ENCODE measurements at regions not wholly inside any gene's neighbourhood (a gene's known extent, or its start where the extent isn't known, plus 50 kb on each side); places are given as distances from the start of the nearest gene placed in this dataset.

GRCh38 chr16:49111351-49111750 lies 170.3 kb downstream of the CBLN1 start:
- Histone ChIP-seq H3K27me3 (no peaks in the 10 kb centered on the region), H3K36me3 (no peaks in the 10 kb centered on the region), H3K9me3 (no peaks in the 10 kb centered on the region), H3K27ac (no peak overlapping the region), H3K4me1 (peaks cover 0 to 27% of the 10 kb centered on the region in 2 donors), H3K4me3 (no peak overlapping the region)
- TF ChIP-seq, protein P1, sequence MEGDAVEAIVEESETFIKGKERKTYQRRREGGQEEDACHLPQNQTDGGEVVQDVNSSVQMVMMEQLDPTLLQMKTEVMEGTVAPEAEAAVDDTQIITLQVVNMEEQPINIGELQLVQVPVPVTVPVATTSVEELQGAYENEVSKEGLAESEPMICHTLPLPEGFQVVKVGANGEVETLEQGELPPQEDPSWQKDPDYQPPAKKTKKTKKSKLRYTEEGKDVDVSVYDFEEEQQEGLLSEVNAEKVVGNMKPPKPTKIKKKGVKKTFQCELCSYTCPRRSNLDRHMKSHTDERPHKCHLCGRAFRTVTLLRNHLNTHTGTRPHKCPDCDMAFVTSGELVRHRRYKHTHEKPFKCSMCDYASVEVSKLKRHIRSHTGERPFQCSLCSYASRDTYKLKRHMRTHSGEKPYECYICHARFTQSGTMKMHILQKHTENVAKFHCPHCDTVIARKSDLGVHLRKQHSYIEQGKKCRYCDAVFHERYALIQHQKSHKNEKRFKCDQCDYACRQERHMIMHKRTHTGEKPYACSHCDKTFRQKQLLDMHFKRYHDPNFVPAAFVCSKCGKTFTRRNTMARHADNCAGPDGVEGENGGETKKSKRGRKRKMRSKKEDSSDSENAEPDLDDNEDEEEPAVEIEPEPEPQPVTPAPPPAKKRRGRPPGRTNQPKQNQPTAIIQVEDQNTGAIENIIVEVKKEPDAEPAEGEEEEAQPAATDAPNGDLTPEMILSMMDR (IDR thresholded peaks at IDR 0.05 in 4 of 5, conservative IDR thresholded peaks at IDR 0.05 in 1 of 5): no peak
- in situ Hi-C loops (cut with MboI; ENCODE audit: low sequenced_read_pairs in 4 of 4): no loop called here
- intact Hi-C loops (cut with DNase I; ENCODE audit: low total_unique reads): no loop called here
- DNase-seq (no peak), ATAC-seq (no peak)

GRCh38 chr16:49108611-49109010 lies 173.0 kb downstream of the CBLN1 start:
- Histone ChIP-seq H3K27me3 (no peaks in the 10 kb centered on the region), H3K4me1 (peaks cover 0 to 21% of the 10 kb centered on the region in 2 donors), H3K36me3 (no peaks in the 10 kb centered on the region), H3K9me3 (no peaks in the 10 kb centered on the region), H3K4me3 (no peak overlapping the region), H3K27ac (no peak overlapping the region)
- DNase-seq (no peak), ATAC-seq (no peak)
- in situ Hi-C loops (cut with MboI; ENCODE audit: low sequenced_read_pairs in 4 of 4): no loop called here
- intact Hi-C loops (cut with DNase I; ENCODE audit: low total_unique reads): no loop called here
- no peak for TF ChIP-seq POLR2A (IDR thresholded peaks at IDR 0.05)
- TF ChIP-seq, protein P1 (IDR thresholded peaks at IDR 0.05 in 4 of 5, conservative IDR thresholded peaks at IDR 0.05 in 1 of 5): no peak

- Histone ChIP-seq H3K36me3 (no peaks in the 10 kb centered on the region), H3K9me3 (no peaks in the 10 kb centered on the region), H3K27me3 (no peaks in the 10 kb centered on the region), H3K27ac (no peak overlapping the region), H3K4me1 (no peaks in the 10 kb centered on the region), H3K4me3 (no peak overlapping the region)
- TF ChIP-seq, protein P1 (IDR thresholded peaks at IDR 0.05 in 4 of 5, conservative IDR thresholded peaks at IDR 0.05 in 1 of 5): no peak
- no peak for TF ChIP-seq POLR2A (IDR thresholded peaks at IDR 0.05)
- DNase-seq: no peak
- intact Hi-C loops (cut with DNase I; ENCODE audit: low total_unique reads) (no loop called here), in situ Hi-C loops (cut with MboI; ENCODE audit: low sequenced_read_pairs in 4 of 4) (no loop called here)
- no peak for ATAC-seq
Measured at GRCh38 chr16:49103298-49103697, 178.3 kb downstream of the CBLN1 start.

DNA sequence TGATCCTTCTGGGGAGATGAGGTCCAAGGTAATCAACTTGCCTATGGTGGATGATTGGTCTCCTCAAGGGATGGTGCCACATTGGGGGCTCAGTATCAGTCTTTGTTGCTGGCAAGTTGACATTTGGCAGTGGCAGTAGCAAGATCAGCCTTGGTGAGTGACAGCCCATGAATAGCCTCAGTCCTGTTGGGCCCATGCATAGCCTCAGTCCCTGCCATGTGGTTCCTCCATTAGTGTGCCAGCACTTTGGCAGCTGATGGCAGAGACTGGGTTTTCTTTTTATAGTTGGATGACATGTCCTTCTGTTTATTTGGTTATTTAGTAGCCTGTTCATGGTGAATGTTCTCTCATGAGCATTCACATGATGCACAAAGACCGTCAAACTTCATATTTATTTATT lies 179.6 kb downstream of the CBLN1 start:
- Histone ChIP-seq H3K27me3 (no peaks in the 10 kb centered on the region), H3K4me1 (peaks cover 0 to 2% of the 10 kb centered on the region in 2 donors), H3K9me3 (no peaks in the 10 kb centered on the region), H3K36me3 (no peaks in the 10 kb centered on the region), H3K27ac (no peak overlapping the region), H3K4me3 (no peak overlapping the region)
- ATAC-seq: peak in 1 of 2 donors; percentile 73
- no peak for TF ChIP-seq POLR2A (IDR thresholded peaks at IDR 0.05)
- TF ChIP-seq, protein P1 (IDR thresholded peaks at IDR 0.05 in 4 of 5, conservative IDR thresholded peaks at IDR 0.05 in 1 of 5): no peak
- intact Hi-C loops (cut with DNase I; ENCODE audit: low total_unique reads): no loop called here
- DNase-seq: no peak
- in situ Hi-C loops (cut with MboI; ENCODE audit: low sequenced_read_pairs in 4 of 4): no loop called here

GRCh38 chr16:49100366-49100765 lies 181.3 kb downstream of the CBLN1 start:
- in situ Hi-C loops (cut with MboI; ENCODE audit: low sequenced_read_pairs in 4 of 4) (no loop called here), intact Hi-C loops (cut with DNase I; ENCODE audit: low total_unique reads) (no loop called here)
- Histone ChIP-seq H3K4me1 (peaks cover 0 to 4% of the 10 kb centered on the region in 2 donors), H3K36me3 (no peaks in the 10 kb centered on the region), H3K27me3 (no peaks in the 10 kb centered on the region), H3K27ac (no peak overlapping the region), H3K9me3 (no peaks in the 10 kb centered on the region), H3K4me3 (no peak overlapping the region)
- ATAC-seq: no peak
- no peak for DNase-seq
- TF ChIP-seq POLR2A (IDR thresholded peaks at IDR 0.05): no peak
- TF ChIP-seq, protein P1 (IDR thresholded peaks at IDR 0.05 in 4 of 5, conservative IDR thresholded peaks at IDR 0.05 in 1 of 5): no peak

Data from gastrocnemius medialis (tissue), 4 donors.